Common myeloid progenitor, CD34-positive (primary cell): ENCODE measurements at regions not wholly inside any gene's neighbourhood (a gene's known extent, or its start where the extent isn't known, plus 50 kb on each side); places are given as distances from the start of the nearest gene placed in this dataset.
"Not testable (repeated sequence)": the region's sequence is repeated elsewhere in the genome, so short reads cannot be mapped to it uniquely, and the experiment has no call there.

Experiments
- CTCF ChIA-PET: fragments of 350-600 bp; sonication (Branson Sonifier 250); formaldehyde crosslinking; loops from one replicate; lab custom pipeline; 2021; ENCODE audit warnings: antibody characterized with exemption; lab: Charles Lee
- POLR2A ChIA-PET: fragments of 350-600 bp; sonication (Branson Sonifier 250); formaldehyde crosslinking; loops from one replicate; lab custom pipeline; 2021; ENCODE audit warnings: antibody characterized with exemption; lab: Charles Lee
- DNase-seq, 3 donors: peaks; one replicate each; pipeline versions ENCODE4 v3.0.0 to v3.0.0-alpha.2; 2013
- H3K27ac ChIP-seq, 2 experiments: 1 replicate in 1 of 2; 2 replicates in 1 of 2; pipeline ENCODE4 v1.7.0; 2013; ENCODE audit warnings: inconsistent platforms in 2 of 2, low read length in 2 of 2, mild to moderate bottlenecking in 2 of 2, low read depth in 1 of 2, moderate library complexity in 1 of 2; ENCODE audit not compliant: severe bottlenecking in 2 of 2, insufficient read depth in 1 of 2, poor library complexity in 1 of 2
- H3K27me3 ChIP-seq, 5 experiments: replicated peaks in 2 of 5; 1 replicate in 3 of 5; 2 replicates in 2 of 5; pipeline versions ENCODE4 v1.6.1 to v1.7.0; 2013; ENCODE audit warnings: low read length in 4 of 5, mild to moderate bottlenecking in 2 of 5, moderate library complexity in 2 of 5, inconsistent platforms in 1 of 5; ENCODE audit not compliant: insufficient read depth in 5 of 5, control insufficient read depth in 4 of 5
- H3K36me3 ChIP-seq, 4 experiments: 1 replicate in 2 of 4; 2 replicates in 2 of 4; pipeline versions ENCODE4 v1.6.1 to v1.7.0; 2013; ENCODE audit warnings: low read length in 3 of 4, control low read depth in 1 of 4, mild to moderate bottlenecking in 1 of 4; ENCODE audit not compliant: control insufficient read depth in 4 of 4, insufficient read depth in 4 of 4
- H3K4me1 ChIP-seq, 4 experiments: 1 replicate in 3 of 4; 2 replicates in 1 of 4; pipeline versions ENCODE4 v1.6.1 to v1.7.1; 2013; ENCODE audit warnings: low read length in 3 of 4, mild to moderate bottlenecking in 3 of 4, control low read depth in 1 of 4, inconsistent platforms in 1 of 4, moderate library complexity in 1 of 4; ENCODE audit not compliant: control insufficient read depth in 4 of 4, insufficient read depth in 4 of 4; ENCODE audit errors: control extremely low read depth in 1 of 4
- H3K4me3 ChIP-seq, 7 experiments: 1 replicate in 4 of 7; 2 replicates in 3 of 7; pipeline versions ENCODE4 v1.5.1 to v1.7.0; 2013; ENCODE audit warnings: mild to moderate bottlenecking in 7 of 7, low read length in 6 of 7, moderate library complexity in 6 of 7, inconsistent platforms in 2 of 7, low read depth in 2 of 7, control low read depth in 1 of 7; ENCODE audit not compliant: insufficient read depth in 4 of 7, control insufficient read depth in 1 of 7; ENCODE audit errors: extremely low read depth in 1 of 7
- H3K9me3 ChIP-seq, 5 experiments: 1 replicate in 4 of 5; 2 replicates in 1 of 5; pipeline versions ENCODE4 v1.6.1 to v1.7.1; 2013; ENCODE audit warnings: low read length in 4 of 5, mild to moderate bottlenecking in 2 of 5, inconsistent platforms in 1 of 5, low read depth in 1 of 5, moderate library complexity in 1 of 5; ENCODE audit not compliant: control insufficient read depth in 4 of 5, insufficient read depth in 2 of 5; ENCODE audit errors: control extremely low read depth in 1 of 5
- WGBS: methylation state at CpG from one replicate; pipeline ENCODE4 v1.1.5; 2013; ENCODE audit not compliant: insufficient coverage; 5-methylcytosine and 5-hydroxymethylcytosine counted together

- ChIA-PET POLR2A (no interaction called here), CTCF (no interaction called here)
- H3K27me3 ChIP-seq, result no peaks in the 10 kb centered on the region
- no peaks in the 10 kb centered on the region for H3K4me1 ChIP-seq
- DNase-seq, result no peak
- no peaks in the 10 kb centered on the region for H3K9me3 ChIP-seq
- H3K27ac ChIP-seq, result no peak overlapping the region
- H3K4me3 ChIP-seq, result no peak overlapping the region
- H3K36me3 ChIP-seq, result no peaks in the 10 kb centered on the region
Measured at GRCh38 chr3:115204475-115204874, 57.4 kb upstream of the ZBTB20 start.

GRCh38 chr3:115208066-115208750, 61.1 kb upstream of the ZBTB20 start:
- Histone ChIP-seq H3K4me1 (peaks cover 2 to 6% (median 3%) of the 10 kb centered on the region in 4 experiments), H3K27ac (no peak overlapping the region), H3K27me3 (no peaks in the 10 kb centered on the region), H3K9me3 (no peaks in the 10 kb centered on the region), H3K36me3 (no peaks in the 10 kb centered on the region), H3K4me3 (no peak overlapping the region)
- DNase-seq, result no peak
- POLR2A ChIA-PET, result no interaction called here
- 81% methylated on average over 3 of the region's 3 CpGs for WGBS
- CTCF ChIA-PET, result interaction anchor here (0.7 kb wide), 1 partner anchor 14 kb away, joined by 3 read pairs; no protein-coding TSS in a partner anchor

- Histone ChIP-seq H3K27ac (no peak overlapping the region), H3K4me1 (peaks cover 2 to 6% (median 4%) of the 10 kb centered on the region in 4 experiments), H3K4me3 (no peak overlapping the region), H3K9me3 (no peaks in the 10 kb centered on the region), H3K27me3 (no peaks in the 10 kb centered on the region), H3K36me3 (no peaks in the 10 kb centered on the region)
- POLR2A ChIA-PET, result no interaction called here
- DNase-seq, result no peak
- CTCF ChIA-PET, result interaction anchor here (1.7 to 1.8 kb wide), 2 partner anchors 603 to 607 kb away, joined by 3 to 6 read pairs; no protein-coding TSS in a partner anchor
- WGBS, result 31% methylated on average over 3 of the region's 4 CpGs
Measured at GRCh38 chr3:115211810-115212492, 64.9 kb upstream of the ZBTB20 start.

- DNase-seq, result peak in 2 of 3 donors; percentile 9 to 23
- CTCF ChIA-PET, result interaction anchor here (0.9 kb wide), 1 partner anchor 492 kb away, joined by 3 read pairs; no protein-coding TSS in a partner anchor
- peaks cover 2 to 6% (median 4%) of the 10 kb centered on the region in 4 experiments for H3K4me1 ChIP-seq
- POLR2A ChIA-PET, result no interaction called here
- no peaks in the 10 kb centered on the region for H3K36me3 ChIP-seq
- H3K27me3 ChIP-seq, result no peaks in the 10 kb centered on the region
- H3K4me3 ChIP-seq, result no peak overlapping the region
- no peaks in the 10 kb centered on the region for H3K9me3 ChIP-seq
- H3K27ac ChIP-seq, result no peak overlapping the region
Measured at GRCh38 chr3:115212615-115213014, 65.5 kb upstream of the ZBTB20 start.

GRCh38 chr3:115213052-115213451, 66.0 kb upstream of the ZBTB20 start:
- 94% methylated on average over 3 of the region's 8 CpGs for WGBS
- POLR2A ChIA-PET, H3K4me1 ChIP-seq, H3K9me3 ChIP-seq, H3K36me3 ChIP-seq, H3K27me3 ChIP-seq, H3K27ac ChIP-seq, H3K4me3 ChIP-seq, DNase-seq: not testable (repeated sequence)
- CTCF ChIA-PET, result interaction anchor here (0.9 kb wide), 1 partner anchor 492 kb away, joined by 3 read pairs; no protein-coding TSS in a partner anchor

- WGBS, result 67% methylated on average over 1 of the region's 2 CpGs
- POLR2A ChIA-PET, result no interaction called here
Measured at GRCh38 chr3:115217292-115217677, 70.2 kb upstream of the ZBTB20 start.

More at GRCh38 chr3:115217292-115217677, 70.2 kb upstream of the ZBTB20 start:
- no peak overlapping the region for H3K4me3 ChIP-seq
- no peak for DNase-seq
- CTCF ChIA-PET, result interaction anchor here (0.6 to 2.9 kb wide), 10 partner anchors 14 to 616 kb away, joined by 3 to 18 read pairs (median 4); no protein-coding TSS in a partner anchor
- H3K36me3 ChIP-seq, result no peaks in the 10 kb centered on the region
- H3K4me1 ChIP-seq, result peaks cover 2 to 5% (median 2%) of the 10 kb centered on the region in 4 experiments
- peaks cover 0 to 6% (median 3%) of the 10 kb centered on the region in 5 experiments for H3K27me3 ChIP-seq
- H3K27ac ChIP-seq, result no peak overlapping the region
- H3K9me3 ChIP-seq, result no peaks in the 10 kb centered on the region
